PC-3 (cell line): ENCODE measurements at regions not wholly inside any gene's neighbourhood (a gene's known extent, or its start where the extent isn't known, plus 50 kb on each side); places are given as distances from the start of the nearest gene placed in this dataset.

ENCODE experiments used
- ATAC-seq: fragments of 200-7000 bp; cut with Tn5 transposase; 2 replicates; pipeline ENCODE4 v1.9.1; 2020; ENCODE audit warnings: mild to moderate bottlenecking, moderate library complexity
- BruUV-seq: library from RNA; stranded (reverse); fragments of 400-500 nt; replicated peaks from 2 replicates; lab custom pipeline; 2021; lab: Mats Ljungman, UMichigan
- CTCF ChIA-PET: fragments of 300-600 bp; sonication (Branson Sonifier 250); formaldehyde crosslinking; loops from one replicate; lab custom pipeline; 2022; ENCODE audit warnings: antibody characterized with exemption; lab: Charles Lee
- POLR2A ChIA-PET: fragments of 300-600 bp; sonication (Branson Sonifier 250); formaldehyde crosslinking; loops from one replicate; lab custom pipeline; 2022; ENCODE audit warnings: antibody characterized with exemption; ENCODE audit not compliant: unreplicated experiment; lab: Charles Lee
- DNase-seq: peaks from one replicate; pipeline ENCODE4 v3.0.0-alpha.2; 2015
- H2AFZ ChIP-seq: fragments of 300-600 bp; sonication (generic); 2 replicates; pipeline ENCODE4 v1.6.0; 2016; ENCODE audit warnings: antibody characterized with exemption, low read length
- H3F3A ChIP-seq: fragments of 300-600 bp; sonication (generic); one replicate; pipeline ENCODE4 v1.6.0; 2017; ENCODE audit warnings: antibody characterized with exemption, low read length, control low read depth, mild to moderate bottlenecking; ENCODE audit not compliant: unreplicated experiment
- H3K27ac ChIP-seq: fragments of 300-600 bp; sonication (generic); 2 replicates; pipeline ENCODE4 v1.5.1; 2016; ENCODE audit warnings: mild to moderate bottlenecking, low read length
- H3K27me3 ChIP-seq: fragments of 300-600 bp; sonication (generic); 2 replicates; pipeline ENCODE4 v1.6.1; 2016; ENCODE audit warnings: low read length, mixed read lengths
- H3K36me3 ChIP-seq: fragments of 300-600 bp; sonication (generic); 2 replicates; pipeline ENCODE4 v1.6.1; 2016; ENCODE audit warnings: low read depth, mixed run types, low read length, mixed read lengths
- H3K4me1 ChIP-seq: fragments of 300-600 bp; sonication (generic); 2 replicates; pipeline ENCODE4 v1.5.1; 2016; ENCODE audit warnings: low read length; ENCODE audit not compliant: insufficient read depth
- H3K4me2 ChIP-seq: fragments of 300-600 bp; sonication (generic); 2 replicates; pipeline ENCODE4 v1.6.0; 2016; ENCODE audit warnings: low read length
- H3K4me3 ChIP-seq: fragments of 300-600 bp; sonication (generic); 2 replicates; pipeline ENCODE4 v1.5.1; 2016; ENCODE audit warnings: mild to moderate bottlenecking, low read length, mixed read lengths
- H3K79me2 ChIP-seq: fragments of 300-600 bp; sonication (generic); 2 replicates; pipeline ENCODE4 v1.6.1; 2017; ENCODE audit warnings: low read length, mixed read lengths
- H3K9ac ChIP-seq: fragments of 300-600 bp; sonication (generic); 2 replicates; pipeline ENCODE4 v1.6.0; 2016; ENCODE audit warnings: mild to moderate bottlenecking, low read length
- H3K9me2 ChIP-seq: fragments of 300-600 bp; sonication (generic); replicated peaks from 2 replicates; pipeline ENCODE4 v1.6.1; 2016; ENCODE audit warnings: mixed run types, low read length, mixed read lengths
- H3K9me3 ChIP-seq: fragments of 300-600 bp; sonication (generic); 2 replicates; pipeline ENCODE4 v1.6.1; 2016; ENCODE audit warnings: low read length, mixed read lengths
- H4K20me1 ChIP-seq: fragments of 300-600 bp; sonication (generic); 2 replicates; pipeline ENCODE4 v1.6.1; 2016; ENCODE audit warnings: low read length, mixed read lengths
- EZH2 ChIP-seq: fragments of 300-600 bp; sonication (generic); IDR thresholded peaks from one replicate; pipeline ENCODE4 v1.6.1; 2017; ENCODE audit warnings: antibody characterized with exemption, mild to moderate bottlenecking, low read length; ENCODE audit not compliant: unreplicated experiment
- EZH2phosphoT487 ChIP-seq: fragments of 300-600 bp; sonication (generic); IDR thresholded peaks from 2 replicates; pipeline ENCODE4 v1.6.1; 2018; ENCODE audit warnings: mild to moderate bottlenecking, antibody characterized with exemption, low read length, borderline replicate concordance
- intact Hi-C: fragments of 100-400 bp; cut with micrococcal nuclease; formaldehyde crosslinking; loops from 2 replicates; pipeline ENCODE4 v1.9.0; 2023
- TF ChIP-seq, protein P1 (sequence below): fragments of 300-600 bp; sonication (generic); conservative IDR thresholded peaks from 2 replicates; pipeline ENCODE4 v1.5.1; 2017; ENCODE audit warnings: antibody characterized with exemption, low read depth, mild to moderate bottlenecking, low read length

DNA sequence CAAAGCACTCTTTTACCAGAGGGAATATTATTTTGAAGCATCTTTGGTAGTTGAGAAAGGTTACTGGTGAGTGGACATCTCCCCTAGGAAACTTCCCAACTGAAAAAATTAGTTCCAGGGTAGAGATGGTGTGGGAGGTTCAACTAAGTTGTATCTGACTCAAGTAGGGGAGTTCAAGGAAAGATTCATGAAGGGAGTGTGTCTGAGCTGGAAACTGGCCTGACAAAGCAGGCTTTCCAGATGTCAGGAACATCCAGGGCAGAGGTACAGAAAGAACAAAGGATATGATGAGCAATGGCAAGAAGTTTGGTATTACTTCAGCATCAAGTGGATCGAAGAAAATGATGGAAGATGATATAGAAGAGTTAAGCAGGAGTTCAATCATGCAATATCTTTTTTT lies 458.0 kb upstream of the RIOK2 start:
- H3K4me2 ChIP-seq = no peak overlapping the region
- H3K9me3 ChIP-seq = no peaks in the 10 kb centered on the region
- H3K9ac ChIP-seq = no peak overlapping the region
- H2AFZ ChIP-seq = no peak overlapping the region
- H3K27ac ChIP-seq = no peak overlapping the region
- TF ChIP-seq EZH2phosphoT487 (no peak), EZH2 (no peak)
- TF ChIP-seq, protein P1, sequence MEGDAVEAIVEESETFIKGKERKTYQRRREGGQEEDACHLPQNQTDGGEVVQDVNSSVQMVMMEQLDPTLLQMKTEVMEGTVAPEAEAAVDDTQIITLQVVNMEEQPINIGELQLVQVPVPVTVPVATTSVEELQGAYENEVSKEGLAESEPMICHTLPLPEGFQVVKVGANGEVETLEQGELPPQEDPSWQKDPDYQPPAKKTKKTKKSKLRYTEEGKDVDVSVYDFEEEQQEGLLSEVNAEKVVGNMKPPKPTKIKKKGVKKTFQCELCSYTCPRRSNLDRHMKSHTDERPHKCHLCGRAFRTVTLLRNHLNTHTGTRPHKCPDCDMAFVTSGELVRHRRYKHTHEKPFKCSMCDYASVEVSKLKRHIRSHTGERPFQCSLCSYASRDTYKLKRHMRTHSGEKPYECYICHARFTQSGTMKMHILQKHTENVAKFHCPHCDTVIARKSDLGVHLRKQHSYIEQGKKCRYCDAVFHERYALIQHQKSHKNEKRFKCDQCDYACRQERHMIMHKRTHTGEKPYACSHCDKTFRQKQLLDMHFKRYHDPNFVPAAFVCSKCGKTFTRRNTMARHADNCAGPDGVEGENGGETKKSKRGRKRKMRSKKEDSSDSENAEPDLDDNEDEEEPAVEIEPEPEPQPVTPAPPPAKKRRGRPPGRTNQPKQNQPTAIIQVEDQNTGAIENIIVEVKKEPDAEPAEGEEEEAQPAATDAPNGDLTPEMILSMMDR = no peak
- intact Hi-C loops = no loop called here
- H3K4me1 ChIP-seq = no peaks in the 10 kb centered on the region
- CTCF ChIA-PET = no interaction called here
- BruUV-seq = no TSS peak
- H3K27me3 ChIP-seq = no peaks in the 10 kb centered on the region
- POLR2A ChIA-PET = no interaction called here
- H3F3A ChIP-seq = no peaks in the 10 kb centered on the region
- H3K4me3 ChIP-seq = no peak overlapping the region
- no peaks in the 10 kb centered on the region for H3K9me2 ChIP-seq
- ATAC-seq = no peak
- no peaks in the 10 kb centered on the region for H3K36me3 ChIP-seq
- H3K79me2 ChIP-seq = no peaks in the 10 kb centered on the region
- no peaks in the 10 kb centered on the region for H4K20me1 ChIP-seq
- no peak for DNase-seq

DNA sequence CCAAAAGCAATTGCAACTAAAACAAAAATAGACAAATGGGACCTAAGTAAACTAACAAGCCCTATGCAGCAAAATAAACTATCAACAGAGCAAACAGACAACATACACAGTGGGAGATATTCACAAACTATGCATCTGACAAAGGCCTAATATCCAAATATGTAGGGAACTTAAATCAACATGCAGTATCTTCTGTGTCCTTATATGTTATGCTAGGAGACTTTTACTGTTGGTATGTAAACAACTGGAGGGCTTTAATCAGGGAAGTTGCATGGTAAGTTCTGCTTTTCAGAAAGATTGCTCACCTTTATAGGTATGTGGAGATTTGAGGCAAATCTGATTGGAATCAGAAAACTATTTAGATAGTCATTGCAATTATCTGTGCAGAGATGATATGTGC lies 461.2 kb upstream of the RIOK2 start:
- no peaks in the 10 kb centered on the region for H3K4me1 ChIP-seq
- H3K9me2 ChIP-seq = no peaks in the 10 kb centered on the region
- H3K4me3 ChIP-seq = no peak overlapping the region
- H3K4me2 ChIP-seq = no peak overlapping the region
- DNase-seq (no peak), ATAC-seq (no peak)
- BruUV-seq = no TSS peak
- H3K27ac ChIP-seq = no peak overlapping the region
- no peaks in the 10 kb centered on the region for H4K20me1 ChIP-seq
- TF ChIP-seq, protein P1 = no peak
- TF ChIP-seq EZH2 (no peak), EZH2phosphoT487 (no peak)
- H2AFZ ChIP-seq = no peak overlapping the region
- no peak overlapping the region for H3K9ac ChIP-seq
- H3K9me3 ChIP-seq = no peaks in the 10 kb centered on the region
- CTCF ChIA-PET = no interaction called here
- no peaks in the 10 kb centered on the region for H3K36me3 ChIP-seq
- H3K27me3 ChIP-seq = no peaks in the 10 kb centered on the region
- POLR2A ChIA-PET = no interaction called here
- H3F3A ChIP-seq = no peaks in the 10 kb centered on the region
- H3K79me2 ChIP-seq = no peaks in the 10 kb centered on the region
- intact Hi-C loops = no loop called here

DNA sequence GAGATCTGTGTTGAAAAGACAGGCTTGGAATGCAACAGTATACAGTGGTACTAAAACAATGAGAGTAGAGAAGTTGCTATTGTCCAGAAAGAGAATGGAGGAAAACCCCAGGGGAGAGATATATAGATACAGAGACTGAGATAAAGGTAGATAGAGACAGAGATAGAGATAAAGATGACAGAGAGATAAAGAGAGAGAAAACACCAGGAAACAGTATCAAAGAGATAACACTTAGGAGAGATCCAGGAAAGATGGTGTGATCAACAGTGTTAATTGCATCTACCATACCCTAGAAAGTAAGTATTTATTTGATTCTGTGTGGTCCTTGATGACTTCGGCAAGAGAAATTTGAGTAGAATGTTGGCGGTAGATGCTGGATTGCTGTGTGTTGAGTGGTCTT lies 461.8 kb upstream of the RIOK2 start:
- Histone ChIP-seq H3K79me2 (no peaks in the 10 kb centered on the region), H3K27me3 (no peaks in the 10 kb centered on the region), H2AFZ (no peak overlapping the region), H3K4me1 (no peaks in the 10 kb centered on the region), H3K4me2 (no peak overlapping the region), H3K4me3 (no peak overlapping the region), H3K9me2 (no peaks in the 10 kb centered on the region), H3K36me3 (no peaks in the 10 kb centered on the region), H3K27ac (no peak overlapping the region), H3K9ac (no peak overlapping the region), H3K9me3 (no peaks in the 10 kb centered on the region), H3F3A (no peaks in the 10 kb centered on the region), H4K20me1 (no peaks in the 10 kb centered on the region)
- CTCF ChIA-PET = no interaction called here
- ATAC-seq (no peak), DNase-seq (no peak)
- intact Hi-C loops = no loop called here
- BruUV-seq = no TSS peak
- POLR2A ChIA-PET = no interaction called here
- TF ChIP-seq, protein P1 = no peak
- TF ChIP-seq EZH2phosphoT487 = no peak
- no peak for TF ChIP-seq EZH2
